Prostate gland (tissue), 2 donors: ENCODE measurements at regions not wholly inside any gene's neighbourhood (a gene's known extent, or its start where the extent isn't known, plus 50 kb on each side); places are given as distances from the start of the nearest gene placed in this dataset.
A peak's percentile ranks its signal among the peaks of the same experiment; 100 is the strongest.

Experiments
- DNase-seq: peaks from one replicate; pipeline ENCODE4 v3.0.0-alpha.2; 2019; ENCODE audit warnings: low spot score
- H3K27ac ChIP-seq, 2 donors: fragments of 200-600 bp; sonication (generic); 2 replicates each; pipeline ENCODE4 v1.5.1; 2017 to 2019
- H3K27me3 ChIP-seq: fragments of 200-600 bp; sonication (generic); replicated peaks from 2 replicates; pipeline ENCODE4 v1.5.1; 2019; ENCODE audit not compliant: insufficient read depth
- H3K36me3 ChIP-seq, 2 donors: fragments of 200-600 bp; sonication (generic); 1 replicate in 1 of 2; 2 replicates in 1 of 2; pipeline versions ENCODE4 v1.5.1 to v1.8.1; 2017 to 2019
- H3K4me1 ChIP-seq: fragments of 200-600 bp; sonication (generic); replicated peaks from 2 replicates; pipeline ENCODE4 v1.5.1; 2019
- H3K4me3 ChIP-seq, 2 donors: fragments of 200-600 bp; sonication (generic); 2 replicates each; pipeline ENCODE4 v1.5.1; 2017 to 2019
- H3K9me3 ChIP-seq: fragments of 200-600 bp; sonication (generic); 2 replicates; pipeline ENCODE4 v1.5.1; 2017
- CTCF ChIP-seq, 4 experiments: fragments of 200-600 bp in 2 of 4; fragments of 450-650 bp in 2 of 4; sonication (generic) in 2 of 4; IDR thresholded peaks; 1 replicate in 3 of 4; 2 replicates in 1 of 4; pipeline ENCODE4 v1.5.1; 2016 to 2019; ENCODE audit warnings: antibody characterized with exemption in 4 of 4, mild to moderate bottlenecking in 2 of 4, moderate library complexity in 2 of 4
- POLR2A ChIP-seq: fragments of 450-650 bp; IDR thresholded peaks from one replicate; pipeline ENCODE4 v1.6.1; 2016; ENCODE audit warnings: antibody characterized with exemption, mild to moderate bottlenecking
- POLR2AphosphoS5 ChIP-seq: sonication (generic); formaldehyde crosslinking; IDR thresholded peaks from one replicate; pipeline ENCODE4 v1.6.1; 2017; ENCODE audit warnings: antibody characterized with exemption
- WGBS: methylation state at CpG from one replicate; pipeline ENCODE4 v1.1.5; 2018; 5-methylcytosine and 5-hydroxymethylcytosine counted together
- intact Hi-C: fragments of 100-400 bp; cut with DNase I; formaldehyde crosslinking; loops from one replicate; pipeline ENCODE4 v1.14.2; 2022

GRCh38 chr5:74167930-74168315, 472.6 kb downstream of the ENC1 start:
- Histone ChIP-seq H3K27me3 (no peaks in the 10 kb centered on the region), H3K36me3 (no peaks in the 10 kb centered on the region), H3K9me3 (no peaks in the 10 kb centered on the region), H3K4me1 (peaks cover 5% of the 10 kb centered on the region), H3K27ac (peak overlapping the region; percentile 46 to 66), H3K4me3 (no peak overlapping the region)
- TF ChIP-seq CTCF (IDR thresholded peaks at IDR 0.05) (no peak), POLR2AphosphoS5 (peak; percentile 86), POLR2A (no peak)
- peak; percentile 64 for DNase-seq
- WGBS, result 39% methylated on average over 4 of the region's 4 CpGs
- intact Hi-C loops, result no loop called here

- H3K9me3 ChIP-seq, result no peaks in the 10 kb centered on the region
- 62% methylated on average over 6 of the region's 6 CpGs for WGBS
- DNase-seq, result peak; percentile 21
- H3K4me1 ChIP-seq, result peaks cover 5% of the 10 kb centered on the region
- H3K27ac ChIP-seq, result peak overlapping the region; percentile 46 to 66
- TF ChIP-seq POLR2A (no peak), CTCF (IDR thresholded peaks at IDR 0.05) (no peak), POLR2AphosphoS5 (peak; percentile 58)
- H3K4me3 ChIP-seq, result no peak overlapping the region
- intact Hi-C loops, result no loop called here
- no peaks in the 10 kb centered on the region for H3K27me3 ChIP-seq
- H3K36me3 ChIP-seq, result no peaks in the 10 kb centered on the region
These were observed 473.2 kb downstream of the ENC1 start for GRCh38 chr5:74167206-74167929.

- DNase-seq, result no peak
- Histone ChIP-seq H3K36me3 (no peaks in the 10 kb centered on the region), H3K9me3 (no peaks in the 10 kb centered on the region), H3K27ac (peak overlapping the region in 1 of 2 donors; percentile 66), H3K27me3 (no peaks in the 10 kb centered on the region), H3K4me1 (peaks cover 5% of the 10 kb centered on the region), H3K4me3 (no peak overlapping the region)
- 16% methylated on average over 2 of the region's 2 CpGs for WGBS
- TF ChIP-seq POLR2AphosphoS5 (peak; percentile 53), CTCF (IDR thresholded peaks at IDR 0.05) (no peak)
- intact Hi-C loops, result no loop called here
These were observed 474.5 kb downstream of the ENC1 start for GRCh38 chr5:74166064-74166463.

- no peaks in the 10 kb centered on the region for H3K27me3 ChIP-seq
- intact Hi-C loops, result no loop called here
- no peak overlapping the region for H3K4me3 ChIP-seq
- no peak for DNase-seq
- H3K9me3 ChIP-seq, result no peaks in the 10 kb centered on the region
- no peaks in the 10 kb centered on the region for H3K36me3 ChIP-seq
- no peak overlapping the region for H3K27ac ChIP-seq
- WGBS, result 54% methylated on average over 3 of the region's 3 CpGs
- TF ChIP-seq CTCF (IDR thresholded peaks at IDR 0.05) (no peak), POLR2A (no peak), POLR2AphosphoS5 (no peak)
- peaks cover 5% of the 10 kb centered on the region for H3K4me1 ChIP-seq
These were observed 475.7 kb downstream of the ENC1 start for GRCh38 chr5:74164725-74165235.

GRCh38 chr5:74162524-74162923, 478.0 kb downstream of the ENC1 start:
- no peak overlapping the region for H3K27ac ChIP-seq
- H3K36me3 ChIP-seq, result no peaks in the 10 kb centered on the region
- no peak for DNase-seq
- peaks cover 5% of the 10 kb centered on the region for H3K4me1 ChIP-seq
- intact Hi-C loops, result no loop called here
- 45% methylated on average over 2 of the region's 2 CpGs for WGBS
- H3K27me3 ChIP-seq, result no peaks in the 10 kb centered on the region
- TF ChIP-seq POLR2A (no peak), POLR2AphosphoS5 (no peak), CTCF (IDR thresholded peaks at IDR 0.05) (no peak)
- no peaks in the 10 kb centered on the region for H3K9me3 ChIP-seq
- no peak overlapping the region for H3K4me3 ChIP-seq
